GM12878 (cell line): ENCODE measurements at regions not wholly inside any gene's neighbourhood (a gene's known extent, or its start where the extent isn't known, plus 50 kb on each side); places are given as distances from the start of the nearest gene placed in this dataset.

Experiments
- ATAC-seq: fragments of 200-7000 bp; cut with Tn5 transposase; 3 replicates; pipeline ENCODE4 v1.9.1; 2020; ENCODE audit warnings: mild to moderate bottlenecking, moderate library complexity
- BruUV-seq: library from RNA; stranded (reverse); fragments of 400-500 nt; replicated peaks from 2 replicates; lab custom pipeline; 2021; lab: Mats Ljungman, UMichigan
- CTCF ChIA-PET: fragments of 300-600 bp; sonication (Branson Sonifier 250); formaldehyde crosslinking; extraction: SDS; loops from one replicate; lab custom pipeline; 2021; ENCODE audit warnings: inconsistent platforms; lab: Yijun Ruan, JAX
- POLR2A ChIA-PET: fragments of 350-600 bp; formaldehyde crosslinking; extraction: SDS; loops from one replicate; lab custom pipeline; 2021; ENCODE audit warnings: inconsistent platforms; lab: Charles Lee
- RAD21 ChIA-PET: fragments of 300-600 bp; sonication (Branson Sonifier 250); formaldehyde crosslinking; loops from one replicate; lab custom pipeline; 2023; ENCODE audit warnings: antibody characterized with exemption; ENCODE audit not compliant: unreplicated experiment; lab: Charles Lee
- SMC1A ChIA-PET: fragments of 300-600 bp; sonication (Branson Sonifier 250); formaldehyde crosslinking; loops from one replicate; lab custom pipeline; 2023; ENCODE audit not compliant: unreplicated experiment, uncharacterized antibody; lab: Charles Lee
- DNase-seq: peaks from one replicate; pipeline ENCODE4 v3.0.0-alpha.2; 2011; ENCODE audit warnings: low read depth, low spot score
- FAIRE-seq: peaks from 3 replicates; lab custom pipeline; 2011; peaks lifted over from hg19 to GRCh38; lab: Jason Lieb, UNC
- H2AFZ ChIP-seq: 2 replicates; pipeline ENCODE4 v1.6.0; 2011; ENCODE audit warnings: low read depth, low read length, control low read depth; ENCODE audit not compliant: control insufficient read depth
- H3K27ac ChIP-seq: 2 replicates; pipeline ENCODE4 v1.5.1; 2011; ENCODE audit warnings: control low read depth; ENCODE audit not compliant: control insufficient read depth, insufficient read depth
- H3K27me3 ChIP-seq, 2 experiments: replicated peaks in 1 of 2; 2 replicates each; pipeline versions ENCODE4 v1.6.0 to v1.6.1; 2011; ENCODE audit warnings: low read length in 1 of 2; ENCODE audit not compliant: control insufficient read depth in 2 of 2, insufficient read depth in 2 of 2
- H3K36me3 ChIP-seq, 2 experiments: 2 replicates each; pipeline ENCODE4 v1.5.1; 2011; ENCODE audit warnings: low read length in 1 of 2; ENCODE audit not compliant: control insufficient read depth in 2 of 2, insufficient read depth in 2 of 2
- H3K4me1 ChIP-seq: 2 replicates; pipeline ENCODE4 v1.6.1; 2011; ENCODE audit warnings: mild to moderate bottlenecking, low read length, moderate library complexity, mixed read lengths; ENCODE audit not compliant: control insufficient read depth, insufficient read depth
- H3K4me2 ChIP-seq: 2 replicates; pipeline ENCODE4 v1.6.0; 2011; ENCODE audit warnings: control low read depth; ENCODE audit not compliant: control insufficient read depth, insufficient read depth
- H3K4me3 ChIP-seq: fragments of 200-600 bp; sonication (generic); 2 replicates; pipeline ENCODE4 v1.5.1; 2016
- H3K79me2 ChIP-seq: 2 replicates; pipeline ENCODE4 v1.6.0; 2011; ENCODE audit warnings: low read length; ENCODE audit not compliant: control insufficient read depth, insufficient read depth
- H3K9ac ChIP-seq: 2 replicates; pipeline ENCODE4 v1.8.0; 2011; ENCODE audit warnings: low read length, control low read depth, mixed read lengths; ENCODE audit not compliant: control insufficient read depth, insufficient read depth
- H3K9me3 ChIP-seq: replicated peaks from 3 replicates; pipeline ENCODE4 v1.5.1; 2011; ENCODE audit warnings: mild to moderate bottlenecking, low read length; ENCODE audit not compliant: control insufficient read depth, insufficient read depth
- H4K20me1 ChIP-seq: 2 replicates; pipeline ENCODE4 v1.6.0; 2011; ENCODE audit not compliant: control insufficient read depth, insufficient read depth
- ATF2 ChIP-seq: IDR thresholded peaks from 2 replicates; pipeline ENCODE4 v1.6.1; 2012; ENCODE audit warnings: low read length, inconsistent platforms
- BHLHE40 ChIP-seq, 2 experiments: fragments of 450-650 bp in 1 of 2; IDR thresholded peaks; 2 replicates each; pipeline ENCODE4 v1.6.1; 2011 to 2017; ENCODE audit warnings: low read depth in 2 of 2, borderline replicate concordance in 1 of 2, improper control_type of control experiment in 1 of 2, low read length in 1 of 2, mild to moderate bottlenecking in 1 of 2
- CBX3 ChIP-seq: fragments of 200-600 bp; sonication (generic); IDR thresholded peaks from 2 replicates; pipeline ENCODE4 v1.6.1; 2016; ENCODE audit warnings: low read depth, borderline replicate concordance
- FOXM1 ChIP-seq: IDR thresholded peaks from 2 replicates; pipeline ENCODE4 v1.6.1; 2012; ENCODE audit warnings: low read depth, mild to moderate bottlenecking, inconsistent platforms, low read length, moderate library complexity
- LARP7 ChIP-seq: fragments of 450-650 bp; IDR thresholded peaks from 2 replicates; pipeline ENCODE4 v1.6.1; 2017; ENCODE audit warnings: mild to moderate bottlenecking
- NBN ChIP-seq: fragments of 450-650 bp; IDR thresholded peaks from 2 replicates; pipeline ENCODE4 v1.6.1; 2016
- RBBP5 ChIP-seq: fragments of 200-600 bp; sonication (generic); conservative IDR thresholded peaks from 2 replicates; pipeline ENCODE4 v1.6.1; 2016
- SIX5 ChIP-seq: IDR thresholded peaks from 2 replicates; pipeline ENCODE4 v1.6.1; 2011; ENCODE audit warnings: mild to moderate bottlenecking, low read depth, low read length, moderate library complexity; ENCODE audit not compliant: severe bottlenecking
- SPI1 ChIP-seq: IDR thresholded peaks from 2 replicates; pipeline ENCODE4 v1.6.1; 2011; ENCODE audit warnings: low read depth, mild to moderate bottlenecking, low read length, moderate library complexity, borderline replicate concordance; ENCODE audit not compliant: insufficient read depth
- WGBS: methylation state at CpG from one replicate; pipeline ENCODE4 v1.1.6; 2016; ENCODE audit warnings: low lambda C conversion rate; ENCODE audit not compliant: insufficient replicate concordance, insufficient coverage; ENCODE audit errors: missing lambda C conversion rate; 5-methylcytosine and 5-hydroxymethylcytosine counted together
- in situ Hi-C: fragments of 300-500 bp; cut with MboI; formaldehyde crosslinking; loops from 9 replicates; pipeline ENCODE4 v1.14.3; 2018; ENCODE audit warnings: mixed read lengths
- intact Hi-C: fragments of 100-400 bp; cut with micrococcal nuclease; formaldehyde crosslinking; loops from one replicate; pipeline ENCODE4 v1.14.2; 2022; ENCODE audit not compliant: unreplicated experiment

GRCh38 chr20:24776755-24777271 lies 172.3 kb upstream of the CST7 start (continued):
- no peak for TF ChIP-seq CBX3
- TF ChIP-seq, all 136 proteins: peak for 0

GRCh38 chr20:24777746-24778145 lies 171.3 kb upstream of the CST7 start:
- no peak for FAIRE-seq
- peaks cover 2% of the 10 kb centered on the region in 2 experiments; a peak in 2 of 4 replicates for H3K27me3 ChIP-seq
- ChIA-PET RAD21 (no interaction called here), SMC1A (interaction anchor here (0.8 kb wide), 1 partner anchor 11 kb away, joined by 3 read pairs; no protein-coding TSS in a partner anchor), POLR2A (no interaction called here), CTCF (interaction anchor here (0.6 to 1.5 kb wide), 2 partner anchors 152 to 676 kb away, joined by 3 to 4 read pairs; no protein-coding TSS in a partner anchor)
- H3K4me3 ChIP-seq, result no peak overlapping the region
- H4K20me1 ChIP-seq, result no peaks in the 10 kb centered on the region
- TF ChIP-seq FOXM1 (no peak), LARP7 (no peak), SIX5 (no peak), SPI1 (no peak), RBBP5 (no peak), NBN (no peak), ATF2 (no peak), BHLHE40 (IDR thresholded peaks at IDR 0.05; ENCODE audit: borderline replicate concordance in 1 of 2, low read depth in 2 of 2, low read length in 1 of 2) (no peak)
- H3K36me3 ChIP-seq, result no peaks in the 10 kb centered on the region
- H3K27ac ChIP-seq, result no peak overlapping the region
- no peak overlapping the region for H2AFZ ChIP-seq
- H3K9ac ChIP-seq, result no peak overlapping the region
- DNase-seq, result no peak
- intact Hi-C loops, result no loop called here
- no peaks in the 10 kb centered on the region; the same call in 2 of the 3 replicates for H3K9me3 ChIP-seq
- BruUV-seq, result no TSS peak
- 22% methylated on average over 5 of the region's 5 CpGs for WGBS
- no peaks in the 10 kb centered on the region for H3K4me1 ChIP-seq
- in situ Hi-C loops, result no loop called here
- no peaks in the 10 kb centered on the region for H3K79me2 ChIP-seq
- H3K4me2 ChIP-seq, result no peak overlapping the region
- no peak for ATAC-seq
